ENCODE measurements at regions not wholly inside any gene's neighbourhood (a gene's known extent, or its start where the extent isn't known, plus 50 kb on each side); places are given as distances from the start of the nearest gene placed in this dataset.

- no peak for DNase-seq
These were observed 56.9 kb downstream of the SOWAHB start for GRCh38 chr4:76841026-76841425.

- DNase-seq, result peak; percentile 13
These were observed 60.9 kb downstream of the SOWAHB start for GRCh38 chr4:76836860-76837562.

Measured in NCI-H69 (cell line).